HepG2 (cell line): ENCODE measurements at regions not wholly inside any gene's neighbourhood (a gene's known extent, or its start where the extent isn't known, plus 50 kb on each side); places are given as distances from the start of the nearest gene placed in this dataset.

Experiments
- ATAC-seq: fragments of 200-7000 bp; cut with Tn5 transposase; 3 replicates; pipeline ENCODE4 v1.9.1; 2020; ENCODE audit warnings: mild to moderate bottlenecking, moderate library complexity
- BruUV-seq: library from RNA; stranded (reverse); fragments of 400-500 nt; replicated peaks from 2 replicates; lab custom pipeline; 2021; lab: Mats Ljungman, UMichigan
- CTCF ChIA-PET: fragments of 300-600 bp; formaldehyde crosslinking; extraction: SDS; loops from one replicate; lab custom pipeline; 2021; ENCODE audit warnings: low total read pairs, inconsistent platforms, low intra/inter-chr PET ratio; lab: Yijun Ruan, JAX
- POLR2A ChIA-PET: fragments of 350-600 bp; sonication (Branson Sonifier 250); formaldehyde crosslinking; loops from one replicate; lab custom pipeline; 2020; ENCODE audit warnings: antibody characterized with exemption, inconsistent platforms; lab: Yijun Ruan, JAX
- DNase-seq: peaks from one replicate; pipeline ENCODE4 v3.0.0-alpha.2; 2015; ENCODE audit warnings: low spot score
- FAIRE-seq: peaks from 3 replicates; lab custom pipeline; 2011; peaks lifted over from hg19 to GRCh38; lab: Jason Lieb, UNC
- H2AFZ ChIP-seq: one replicate; pipeline ENCODE4 v1.6.1; 2011; ENCODE audit warnings: low read length, inconsistent platforms
- H3K27ac ChIP-seq: fragments of 300-600 bp; 3 replicates; pipeline ENCODE4 v1.8.0; 2011; ENCODE audit warnings: mixed run types, mild to moderate bottlenecking, mixed read lengths, low read length, inconsistent platforms; ENCODE audit not compliant: insufficient read depth; ENCODE audit errors: extremely low read length
- H3K27me3 ChIP-seq, 2 experiments: fragments of 200-600 bp in 1 of 2; 2 replicates in 1 of 2; 3 replicates in 1 of 2; pipeline versions ENCODE4 v1.6.0 to v1.8.0; 2011; ENCODE audit warnings: low read length in 2 of 2, mild to moderate bottlenecking in 2 of 2, moderate library complexity in 2 of 2, inconsistent platforms in 1 of 2; ENCODE audit not compliant: insufficient read depth in 2 of 2, control insufficient read depth in 1 of 2
- H3K36me3 ChIP-seq, 2 experiments: fragments of 200-600 bp in 1 of 2; replicated peaks in 1 of 2; 2 replicates in 1 of 2; 3 replicates in 1 of 2; pipeline versions ENCODE4 v1.5.1 to v1.8.0; 2011; ENCODE audit warnings: low read length in 2 of 2, inconsistent platforms in 1 of 2; ENCODE audit not compliant: insufficient read depth in 2 of 2, control insufficient read depth in 1 of 2
- H3K4me1 ChIP-seq: 2 replicates; pipeline ENCODE4 v1.5.1; 2012; ENCODE audit warnings: low read length, inconsistent platforms; ENCODE audit not compliant: insufficient read depth
- H3K4me2 ChIP-seq: 2 replicates; pipeline ENCODE4 v1.6.0; 2011; ENCODE audit warnings: low read depth, low read length, inconsistent platforms
- H3K4me3 ChIP-seq, 3 experiments: fragments of 200-600 bp in 1 of 3; sonication (generic), shearing (Covaris generic) in 1 of 3; replicated peaks in 1 of 3; 2 replicates each; pipeline ENCODE4 v1.5.1; 2011 to 2016; ENCODE audit warnings: low read length in 3 of 3, inconsistent platforms in 2 of 3, low read depth in 2 of 3, mild to moderate bottlenecking in 2 of 3, control low read depth in 1 of 3, mixed read lengths in 1 of 3; ENCODE audit not compliant: insufficient read depth in 1 of 3
- H3K79me2 ChIP-seq: one replicate; pipeline ENCODE4 v1.6.1; 2011; ENCODE audit warnings: low read length, inconsistent platforms; ENCODE audit not compliant: insufficient read depth
- H3K9ac ChIP-seq: 2 replicates; pipeline ENCODE4 v1.6.0; 2011; ENCODE audit warnings: mild to moderate bottlenecking, low read depth, low read length, inconsistent platforms; ENCODE audit not compliant: insufficient read depth
- H3K9me3 ChIP-seq: 2 replicates; pipeline ENCODE4 v1.5.1; 2012; ENCODE audit warnings: mild to moderate bottlenecking, low read length
- H4K20me1 ChIP-seq: 2 replicates; pipeline ENCODE4 v1.6.0; 2011; ENCODE audit warnings: inconsistent platforms, mild to moderate bottlenecking, low read length, moderate library complexity; ENCODE audit not compliant: insufficient read depth
- ARHGAP35 ChIP-seq: sonication (generic); formaldehyde crosslinking; IDR thresholded peaks from 2 replicates; pipeline ENCODE4 v1.9.0; 2022; ENCODE audit warnings: mild to moderate bottlenecking, inconsistent platforms, moderate library complexity, missing genetic modification reagents, borderline replicate concordance
- ATF7 ChIP-seq, 2 experiments: fragments of 450-650 bp in 1 of 2; sonication (generic) in 1 of 2; formaldehyde crosslinking in 1 of 2; IDR thresholded peaks; 2 replicates each; pipeline versions ENCODE4 v1.4.0 to v1.6.1; 2016 to 2020; ENCODE audit warnings: antibody characterized with exemption in 1 of 2, mild to moderate bottlenecking in 1 of 2, missing genetic modification reagents in 1 of 2
- DPF2 ChIP-seq: sonication (generic); formaldehyde crosslinking; IDR thresholded peaks from 2 replicates; pipeline ENCODE4 v1.4.0; 2020; ENCODE audit warnings: mild to moderate bottlenecking, low read depth, missing genetic modification reagents, borderline replicate concordance
- ELF1 ChIP-seq: sonication (generic); formaldehyde crosslinking; IDR thresholded peaks from 2 replicates; pipeline ENCODE4 v1.4.0; 2020; ENCODE audit warnings: missing genetic modification reagents
- ETV6 ChIP-seq: sonication (generic); formaldehyde crosslinking; conservative IDR thresholded peaks from 2 replicates; pipeline ENCODE4 v1.4.0; 2020; ENCODE audit warnings: missing genetic modification reagents
- HNRNPLL ChIP-seq: fragments of 200-400 bp; formaldehyde crosslinking; IDR thresholded peaks from 2 replicates; pipeline ENCODE4 v1.6.1; 2017; ENCODE audit warnings: mild to moderate bottlenecking, low read depth, low read length; ENCODE audit not compliant: poor library complexity, severe bottlenecking
- IKZF4 ChIP-seq: sonication (generic); formaldehyde crosslinking; IDR thresholded peaks from 2 replicates; pipeline ENCODE4 v1.5.1; 2020; ENCODE audit warnings: borderline replicate concordance, mild to moderate bottlenecking, low read depth, missing genetic modification reagents; ENCODE audit errors: not compliant biosample characterization
- MEF2D ChIP-seq: sonication (generic); formaldehyde crosslinking; IDR thresholded peaks from 2 replicates; pipeline ENCODE4 v1.5.1; 2020; ENCODE audit warnings: mild to moderate bottlenecking, missing genetic modification reagents
- TP53 ChIP-seq: sonication (generic); formaldehyde crosslinking; conservative IDR thresholded peaks from 2 replicates; pipeline ENCODE4 v1.4.0; 2020; ENCODE audit warnings: missing genetic modification reagents
- ZNF230 ChIP-seq: sonication (generic); formaldehyde crosslinking; IDR thresholded peaks from 2 replicates; pipeline ENCODE4 v1.4.0; 2020; ENCODE audit warnings: mild to moderate bottlenecking, missing genetic modification reagents
- ZNF264 ChIP-seq: sonication (generic); formaldehyde crosslinking; IDR thresholded peaks from 2 replicates; pipeline ENCODE4 v1.4.0; 2020; ENCODE audit warnings: missing genetic modification reagents
- ZNF441 ChIP-seq: sonication (generic); formaldehyde crosslinking; IDR thresholded peaks from 2 replicates; pipeline ENCODE4 v1.7.0; 2021; ENCODE audit warnings: missing genetic modification reagents, borderline replicate concordance
- ZNF496 ChIP-seq: sonication (generic); formaldehyde crosslinking; IDR thresholded peaks from 2 replicates; pipeline ENCODE4 v1.8.1; 2023; ENCODE audit warnings: mild to moderate bottlenecking, moderate library complexity, missing genetic modification reagents; ENCODE audit not compliant: insufficient replicate concordance
- ZNF503 ChIP-seq: sonication (generic); formaldehyde crosslinking; IDR thresholded peaks from 2 replicates; pipeline ENCODE4 v1.4.0; 2020; ENCODE audit warnings: missing genetic modification reagents
- ZNF678 ChIP-seq: sonication (generic); formaldehyde crosslinking; IDR thresholded peaks from 2 replicates; pipeline ENCODE4 v1.4.0; 2020; ENCODE audit warnings: mild to moderate bottlenecking, missing genetic modification reagents
- ZNF737 ChIP-seq: sonication (generic); formaldehyde crosslinking; IDR thresholded peaks from 2 replicates; pipeline ENCODE4 v1.5.0; 2020; ENCODE audit warnings: missing genetic modification reagents, mild to moderate bottlenecking, borderline replicate concordance
- WGBS: methylation state at CpG from one replicate; pipeline ENCODE4 v1.1.6; 2017; ENCODE audit warnings: low lambda C conversion rate; 5-methylcytosine and 5-hydroxymethylcytosine counted together
- in situ Hi-C: cut with HindIII; loops from 2 replicates; pipeline ENCODE4 v1.10.0; 2017; ENCODE audit warnings: low pct_unique_long_range_greater_than_20kb; ENCODE audit not compliant: extremely low pct_ligation_motif_present
- intact Hi-C: fragments of 100-400 bp; cut with micrococcal nuclease; formaldehyde crosslinking; loops from one replicate; pipeline ENCODE4 v1.10.0; 2022; ENCODE audit not compliant: unreplicated experiment

GRCh38 chr4:146099585-146099984 is 75.9 kb upstream of the LSM6 start:
- ATAC-seq, result peak; percentile 60
- POLR2A ChIA-PET, result no interaction called here
- no peak for FAIRE-seq
- no peak overlapping the region for H3K4me3 ChIP-seq
- no peak for DNase-seq
- H3K9ac ChIP-seq, result no peak overlapping the region
- H3K9me3 ChIP-seq, result no peaks in the 10 kb centered on the region
- no TSS peak for BruUV-seq
- no peak overlapping the region for H3K4me2 ChIP-seq
- H3K27ac ChIP-seq, result no peak overlapping the region
- H3K4me1 ChIP-seq, result no peaks in the 10 kb centered on the region
- H2AFZ ChIP-seq, result no peak overlapping the region
- TF ChIP-seq HNRNPLL (no peak), MEF2D (CRISPR knock-in tag) (no peak), ZNF496 (CRISPR knock-in tag) (no peak), ZNF678 (no peak), ELF1 (CRISPR knock-in tag) (no peak), ZNF230 (CRISPR knock-in tag) (no peak), IKZF4 (no peak), ATF7 (IDR thresholded peaks at IDR 0.05) (no peak), ATF7 (CRISPR knock-in tag; IDR thresholded peaks at IDR 0.05) (no peak), ZNF737 (CRISPR knock-in tag) (no peak), TP53 (CRISPR knock-in tag) (no peak), DPF2 (CRISPR knock-in tag) (no peak), ETV6 (CRISPR knock-in tag) (no peak), ZNF264 (CRISPR knock-in tag) (no peak), ZNF503 (no peak), ARHGAP35 (CRISPR knock-in tag) (no peak), ZNF441 (CRISPR knock-in tag) (no peak)
- WGBS, result 0% methylated on average over 3 of the region's 3 CpGs
- CTCF ChIA-PET, result no interaction called here
- H3K79me2 ChIP-seq, result no peaks in the 10 kb centered on the region
- in situ Hi-C loops (loop anchor here (25.0 kb wide), 1 partner anchor 813 kb away; no protein-coding TSS in a partner anchor), intact Hi-C loops (loop anchor here (5.0 to 10.0 kb wide), 2 partner anchors 138 to 995 kb away; no protein-coding TSS in a partner anchor)
- 0 out of 5 replicates have a peak, but pooled peaks cover 0 to 2% of the 10 kb centered on the region in 2 experiments for H3K27me3 ChIP-seq
- H4K20me1 ChIP-seq, result no peaks in the 10 kb centered on the region
- no peaks in the 10 kb centered on the region for H3K36me3 ChIP-seq
